ENCODE measurements at regions not wholly inside any gene's neighbourhood (a gene's known extent, or its start where the extent isn't known, plus 50 kb on each side); places are given as distances from the start of the nearest gene placed in this dataset.

DNA sequence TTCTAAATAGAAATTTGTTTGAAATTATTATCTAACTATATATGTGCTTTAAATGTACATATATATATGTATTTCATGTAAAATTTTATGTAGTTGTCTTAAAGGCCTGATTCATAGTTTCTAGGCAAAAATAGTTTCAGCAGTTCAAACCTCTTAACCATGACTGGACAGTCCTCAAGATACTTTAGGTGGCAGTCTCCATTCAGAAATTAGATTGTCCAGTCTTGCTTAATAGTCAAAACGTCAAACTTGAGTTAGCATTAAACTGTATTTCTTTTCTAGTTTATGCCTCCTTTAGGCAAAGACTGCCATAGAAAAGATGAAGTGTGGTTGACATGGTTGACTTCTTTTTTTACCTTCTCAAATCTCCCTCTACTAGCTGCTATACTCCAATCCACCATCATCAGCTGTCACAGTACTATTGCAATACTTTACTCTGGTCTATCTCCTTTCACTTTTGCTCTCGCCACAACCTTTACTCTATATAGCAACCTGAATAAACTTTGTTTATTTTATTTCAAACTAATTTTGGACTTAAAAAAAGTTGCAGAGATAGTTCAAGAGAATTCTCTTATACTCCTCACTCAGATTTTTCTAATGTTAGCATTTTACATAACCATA lies 395.6 kb upstream of the DIPK2B start:
- TF ChIP-seq POLR2A (IDR thresholded peaks at IDR 0.05), result no peak
- TF ChIP-seq, protein P1, sequence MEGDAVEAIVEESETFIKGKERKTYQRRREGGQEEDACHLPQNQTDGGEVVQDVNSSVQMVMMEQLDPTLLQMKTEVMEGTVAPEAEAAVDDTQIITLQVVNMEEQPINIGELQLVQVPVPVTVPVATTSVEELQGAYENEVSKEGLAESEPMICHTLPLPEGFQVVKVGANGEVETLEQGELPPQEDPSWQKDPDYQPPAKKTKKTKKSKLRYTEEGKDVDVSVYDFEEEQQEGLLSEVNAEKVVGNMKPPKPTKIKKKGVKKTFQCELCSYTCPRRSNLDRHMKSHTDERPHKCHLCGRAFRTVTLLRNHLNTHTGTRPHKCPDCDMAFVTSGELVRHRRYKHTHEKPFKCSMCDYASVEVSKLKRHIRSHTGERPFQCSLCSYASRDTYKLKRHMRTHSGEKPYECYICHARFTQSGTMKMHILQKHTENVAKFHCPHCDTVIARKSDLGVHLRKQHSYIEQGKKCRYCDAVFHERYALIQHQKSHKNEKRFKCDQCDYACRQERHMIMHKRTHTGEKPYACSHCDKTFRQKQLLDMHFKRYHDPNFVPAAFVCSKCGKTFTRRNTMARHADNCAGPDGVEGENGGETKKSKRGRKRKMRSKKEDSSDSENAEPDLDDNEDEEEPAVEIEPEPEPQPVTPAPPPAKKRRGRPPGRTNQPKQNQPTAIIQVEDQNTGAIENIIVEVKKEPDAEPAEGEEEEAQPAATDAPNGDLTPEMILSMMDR (IDR thresholded peaks at IDR 0.05), result no peak
